ENCODE measurements at regions not wholly inside any gene's neighbourhood (a gene's known extent, or its start where the extent isn't known, plus 50 kb on each side); places are given as distances from the start of the nearest gene placed in this dataset.

DNA sequence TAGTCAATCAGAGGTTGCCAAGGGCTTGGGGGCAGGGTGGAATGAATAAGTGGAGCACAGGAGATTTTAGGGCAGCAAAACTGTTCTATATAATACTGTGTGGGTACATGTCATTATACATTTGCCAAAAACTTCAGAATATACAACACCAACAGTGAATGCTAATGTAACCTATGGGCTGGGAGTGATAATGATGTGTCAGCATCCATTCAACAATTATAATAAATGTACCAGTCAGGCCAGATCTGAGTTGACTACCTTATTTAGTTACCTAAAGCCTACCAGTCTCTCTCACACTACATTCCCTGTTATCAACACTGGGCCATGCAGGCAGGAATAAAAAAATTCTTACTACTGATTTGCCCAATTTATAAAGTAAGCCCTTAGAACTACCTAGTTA, 884.5 kb downstream of the TLE1 start:
- Histone ChIP-seq H3K27ac (no peak overlapping the region), H3K27me3 (no peaks in the 10 kb centered on the region), H3K4me3 (no peak overlapping the region), H3K9me3 (peaks cover 0 to 5% (median 0%) of the 10 kb centered on the region in 3 donors), H3K4me1 (peaks cover 0 to 5% (median 0%) of the 10 kb centered on the region in 3 donors), H3K36me3 (no peaks in the 10 kb centered on the region)
- TF ChIP-seq EP300 (IDR thresholded peaks at IDR 0.05): no peak
- no peak for ATAC-seq

GRCh38 chr9:80797831-80798688, 891.3 kb downstream of the TLE1 start:
- H3K9me3 ChIP-seq: peaks cover 0 to 5% (median 0%) of the 10 kb centered on the region in 3 donors
- TF ChIP-seq POLR2AphosphoS5 (IDR thresholded peaks at IDR 0.05): peak; percentile 66
- TF ChIP-seq EP300 (IDR thresholded peaks at IDR 0.05): no peak
- no peak overlapping the region for H3K4me3 ChIP-seq
- no peaks in the 10 kb centered on the region for H3K36me3 ChIP-seq
- ATAC-seq: peak; percentile 67
- no peaks in the 10 kb centered on the region for H3K27me3 ChIP-seq
- H3K4me1 ChIP-seq: peaks cover 7 to 31% (median 12%) of the 10 kb centered on the region in 3 donors
- H3K27ac ChIP-seq: peak overlapping the region; percentile 34 to 68 (median 56)
- WGBS, 2 donors (ENCODE audit: low coverage in 1 of 2): 20 to 25% methylated on average over 3 to 4 of the region's 4 CpGs

GRCh38 chr9:80797101-80797829, 892.1 kb downstream of the TLE1 start:
- H3K36me3 ChIP-seq: no peaks in the 10 kb centered on the region
- H3K9me3 ChIP-seq: peaks cover 0 to 5% (median 0%) of the 10 kb centered on the region in 3 donors
- no peaks in the 10 kb centered on the region for H3K27me3 ChIP-seq
- peaks cover 7 to 32% (median 12%) of the 10 kb centered on the region in 3 donors for H3K4me1 ChIP-seq
- H3K4me3 ChIP-seq: no peak overlapping the region
- WGBS, 2 donors (ENCODE audit: low coverage in 1 of 2): 44 to 49% methylated on average over 2 to 4 of the region's 4 CpGs
- peak overlapping the region; percentile 23 to 68 (median 46) for H3K27ac ChIP-seq
- no peak for ATAC-seq
- TF ChIP-seq POLR2AphosphoS5 (IDR thresholded peaks at IDR 0.05): no peak
- no peak for TF ChIP-seq CTCF (IDR thresholded peaks at IDR 0.05)
- no peak for TF ChIP-seq POLR2A (IDR thresholded peaks at IDR 0.05)
- TF ChIP-seq EP300 (IDR thresholded peaks at IDR 0.05): no peak

GRCh38 chr9:80796632-80797031, 892.7 kb downstream of the TLE1 start:
- Histone ChIP-seq H3K27ac (peak overlapping the region in 3 of 4 donors; percentile 23 to 68 (median 58)), H3K4me1 (peaks cover 7 to 38% (median 12%) of the 10 kb centered on the region in 3 donors), H3K27me3 (no peaks in the 10 kb centered on the region), H3K9me3 (peaks cover 0 to 5% (median 0%) of the 10 kb centered on the region in 3 donors), H3K4me3 (no peak overlapping the region), H3K36me3 (no peaks in the 10 kb centered on the region)
- 42 to 50% methylated on average over 7 of the region's 7 CpGs for WGBS, 2 donors (ENCODE audit: low coverage in 1 of 2)
- no peak for TF ChIP-seq EP300 (IDR thresholded peaks at IDR 0.05)
- no peak for TF ChIP-seq POLR2A (IDR thresholded peaks at IDR 0.05)
- TF ChIP-seq CTCF (IDR thresholded peaks at IDR 0.05): no peak
- TF ChIP-seq POLR2AphosphoS5 (IDR thresholded peaks at IDR 0.05): no peak
- ATAC-seq: no peak

- no peak for ATAC-seq
- Histone ChIP-seq H3K36me3 (no peaks in the 10 kb centered on the region), H3K4me1 (peaks cover 7 to 41% (median 12%) of the 10 kb centered on the region in 3 donors), H3K27ac (no peak overlapping the region), H3K4me3 (no peak overlapping the region), H3K27me3 (no peaks in the 10 kb centered on the region), H3K9me3 (no peaks in the 10 kb centered on the region)
- WGBS, 2 donors (ENCODE audit: low coverage in 1 of 2): 84 to 85% methylated on average over 3 to 5 of the region's 5 CpGs
- no peak for TF ChIP-seq POLR2AphosphoS5 (IDR thresholded peaks at IDR 0.05)
- no peak for TF ChIP-seq EP300 (IDR thresholded peaks at IDR 0.05)
- no peak for TF ChIP-seq CTCF (IDR thresholded peaks at IDR 0.05)
- no peak for TF ChIP-seq POLR2A (IDR thresholded peaks at IDR 0.05)
Observed at GRCh38 chr9:80794197-80794596, 895.1 kb downstream of the TLE1 start.
